ENCODE measurements at regions not wholly inside any gene's neighbourhood (a gene's known extent, or its start where the extent isn't known, plus 50 kb on each side); places are given as distances from the start of the nearest gene placed in this dataset.
A peak's percentile ranks its signal among the peaks of the same experiment; 100 is the strongest.

DNA sequence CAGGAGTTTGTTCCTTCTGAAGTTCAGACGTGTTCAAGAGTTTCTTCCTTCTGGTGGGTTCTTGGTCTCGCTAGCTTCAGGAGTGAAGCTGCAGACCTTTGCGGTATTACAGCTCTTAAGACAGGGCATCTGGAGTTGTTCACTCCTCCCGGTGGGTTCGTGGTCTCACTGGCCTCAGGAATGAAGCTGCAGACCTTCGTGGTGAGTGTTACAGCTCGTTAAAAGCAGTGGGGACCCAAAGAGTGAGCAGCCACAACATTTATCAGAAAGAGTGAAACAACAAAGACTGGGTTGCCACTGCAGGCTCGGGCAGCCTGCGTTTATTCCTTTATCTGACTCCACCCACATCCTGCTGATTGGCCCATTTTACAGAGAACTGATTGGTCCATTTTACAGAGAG is 373.1 kb downstream of the ETS1 start:
- no peak overlapping the region for H3K27ac ChIP-seq
- TF ChIP-seq, protein P1, sequence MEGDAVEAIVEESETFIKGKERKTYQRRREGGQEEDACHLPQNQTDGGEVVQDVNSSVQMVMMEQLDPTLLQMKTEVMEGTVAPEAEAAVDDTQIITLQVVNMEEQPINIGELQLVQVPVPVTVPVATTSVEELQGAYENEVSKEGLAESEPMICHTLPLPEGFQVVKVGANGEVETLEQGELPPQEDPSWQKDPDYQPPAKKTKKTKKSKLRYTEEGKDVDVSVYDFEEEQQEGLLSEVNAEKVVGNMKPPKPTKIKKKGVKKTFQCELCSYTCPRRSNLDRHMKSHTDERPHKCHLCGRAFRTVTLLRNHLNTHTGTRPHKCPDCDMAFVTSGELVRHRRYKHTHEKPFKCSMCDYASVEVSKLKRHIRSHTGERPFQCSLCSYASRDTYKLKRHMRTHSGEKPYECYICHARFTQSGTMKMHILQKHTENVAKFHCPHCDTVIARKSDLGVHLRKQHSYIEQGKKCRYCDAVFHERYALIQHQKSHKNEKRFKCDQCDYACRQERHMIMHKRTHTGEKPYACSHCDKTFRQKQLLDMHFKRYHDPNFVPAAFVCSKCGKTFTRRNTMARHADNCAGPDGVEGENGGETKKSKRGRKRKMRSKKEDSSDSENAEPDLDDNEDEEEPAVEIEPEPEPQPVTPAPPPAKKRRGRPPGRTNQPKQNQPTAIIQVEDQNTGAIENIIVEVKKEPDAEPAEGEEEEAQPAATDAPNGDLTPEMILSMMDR (IDR thresholded peaks at IDR 0.05) = no peak

DNA sequence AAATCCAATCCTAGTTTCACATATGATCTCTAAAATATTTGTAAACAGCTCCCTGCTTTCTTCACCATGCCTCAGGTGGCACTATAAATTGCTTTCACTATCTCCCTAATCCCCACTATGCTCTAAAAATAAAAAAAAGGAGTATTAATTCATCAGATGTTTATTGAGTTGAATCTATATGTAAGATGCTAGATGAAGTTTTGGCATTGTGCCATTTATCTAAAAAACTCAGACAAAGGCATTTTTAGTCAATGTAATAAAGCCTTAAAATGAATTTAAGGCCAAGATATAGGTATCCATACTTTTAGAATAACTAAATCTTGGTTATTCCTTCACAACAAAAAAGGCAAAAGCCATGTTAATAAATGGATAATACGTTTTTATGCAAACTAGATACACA is 373.9 kb downstream of the ETS1 start:
- no peaks in the 10 kb centered on the region for H3K9me3 ChIP-seq
- H3K27me3 ChIP-seq (ENCODE audit: low read depth) = no peaks in the 10 kb centered on the region
- H3K4me1 ChIP-seq = peaks cover 7% of the 10 kb centered on the region
- ATAC-seq (no peak), DNase-seq (no peak)
- TF ChIP-seq, protein P1 (IDR thresholded peaks at IDR 0.05) = no peak
- no peak overlapping the region for H3K4me3 ChIP-seq
- intact Hi-C loops (cut with DNase I) = no loop called here
- no peak overlapping the region for H3K27ac ChIP-seq
- no peaks in the 10 kb centered on the region for H3K36me3 ChIP-seq

More for the DNA sequence above, 373.1 kb downstream of the ETS1 start:
- Histone ChIP-seq H3K36me3 (no peaks in the 10 kb centered on the region), H3K4me1 (no peaks in the 10 kb centered on the region), H3K9me3 (no peaks in the 10 kb centered on the region), H3K4me3 (no peak overlapping the region), H3K27me3 (ENCODE audit: low read depth) (no peaks in the 10 kb centered on the region)
- intact Hi-C loops (cut with DNase I) = no loop called here
- ATAC-seq (no peak), DNase-seq (no peak)

DNA sequence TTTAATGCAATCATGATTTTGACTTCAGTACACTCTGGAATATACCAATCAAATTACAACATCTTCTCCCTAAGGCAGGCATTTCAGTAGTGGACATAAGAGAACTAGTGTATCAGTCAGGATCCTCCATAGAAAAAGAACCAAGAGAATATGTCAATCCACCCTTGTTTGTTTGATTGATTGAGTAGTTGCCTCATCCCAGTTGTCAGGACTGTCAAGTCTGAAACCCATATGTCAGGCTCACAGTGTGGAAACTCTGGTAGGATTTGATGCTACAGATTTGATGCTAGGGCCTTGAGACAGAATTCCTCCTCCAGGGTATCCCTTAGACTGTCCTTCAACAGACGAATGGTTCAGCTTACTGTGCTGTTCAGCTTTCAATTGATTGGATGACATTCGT is 375.0 kb downstream of the ETS1 start:
- TF ChIP-seq, protein P1 (IDR thresholded peaks at IDR 0.05) = no peak

DNA sequence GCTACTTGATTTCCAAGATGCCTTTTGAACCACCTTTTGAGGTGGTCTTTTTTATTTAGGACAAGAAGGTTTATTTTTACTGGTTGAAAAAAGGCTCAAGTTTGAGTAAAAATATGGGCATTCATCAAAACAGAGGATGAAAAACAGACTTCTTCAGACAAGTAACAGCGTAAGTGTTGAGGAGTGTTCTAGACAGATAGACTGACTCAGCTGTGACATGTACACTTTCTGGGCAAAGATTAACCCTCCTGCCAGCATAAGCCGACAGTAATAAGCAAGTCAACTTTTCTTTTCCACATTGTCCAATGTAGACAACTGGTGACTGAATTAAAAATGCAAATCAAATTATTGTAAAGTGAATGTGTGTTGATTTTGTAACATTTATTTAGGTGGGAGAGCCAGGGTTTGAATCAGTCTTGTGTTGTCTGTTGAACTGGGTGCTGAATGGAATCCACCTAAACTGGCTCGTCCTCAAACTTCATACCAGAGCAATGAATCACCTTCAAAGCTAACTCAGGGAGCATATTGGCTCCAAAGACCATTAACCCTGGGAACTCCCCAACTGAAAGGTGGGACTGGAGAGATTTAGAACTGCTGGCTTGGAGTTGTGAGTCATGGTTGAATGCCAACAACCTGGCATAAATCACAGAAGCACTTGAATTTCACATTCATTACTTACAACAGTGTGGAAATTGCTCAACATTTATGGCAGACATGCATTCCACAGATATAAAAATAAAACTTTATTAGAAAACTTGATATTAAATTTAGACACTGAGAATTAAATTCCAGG is 377.0 kb downstream of the ETS1 start:
- intact Hi-C loops (cut with DNase I) = no loop called here
- no peak overlapping the region for H3K27ac ChIP-seq
- DNase-seq (no peak), ATAC-seq (peak; percentile 79 to 87)
- no peaks in the 10 kb centered on the region for H3K9me3 ChIP-seq
- no peaks in the 10 kb centered on the region for H3K27me3 ChIP-seq (ENCODE audit: low read depth)
- TF ChIP-seq, protein P1 (IDR thresholded peaks at IDR 0.05) = no peak
- no peaks in the 10 kb centered on the region for H3K36me3 ChIP-seq
- peaks cover 16% of the 10 kb centered on the region for H3K4me1 ChIP-seq
- no peak overlapping the region for H3K4me3 ChIP-seq

More for the DNA sequence above, 375.0 kb downstream of the ETS1 start:
- Histone ChIP-seq H3K4me3 (no peak overlapping the region), H3K27me3 (ENCODE audit: low read depth) (no peaks in the 10 kb centered on the region), H3K4me1 (peaks cover 16% of the 10 kb centered on the region), H3K36me3 (no peaks in the 10 kb centered on the region), H3K27ac (no peak overlapping the region), H3K9me3 (no peaks in the 10 kb centered on the region)
- intact Hi-C loops (cut with DNase I) = no loop called here
- ATAC-seq (no peak), DNase-seq (no peak)

DNA sequence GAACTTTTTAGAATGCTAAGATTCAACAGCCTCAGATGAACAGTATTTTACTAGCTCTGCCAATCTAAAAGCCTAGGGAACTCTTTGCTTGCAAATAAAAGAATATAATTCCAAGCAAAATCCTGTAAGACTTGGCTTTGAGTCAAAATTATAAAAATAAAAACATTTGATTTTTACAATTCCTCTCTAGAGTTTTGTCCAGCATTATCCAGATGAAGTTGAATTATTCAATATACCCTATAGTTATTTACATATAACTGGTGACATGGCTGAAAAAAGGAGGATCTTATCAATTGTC is 378.3 kb downstream of the ETS1 start:
- DNase-seq (no peak), ATAC-seq (no peak)
- no peaks in the 10 kb centered on the region for H3K9me3 ChIP-seq
- intact Hi-C loops (cut with DNase I) = no loop called here
- no peak overlapping the region for H3K4me3 ChIP-seq
- H3K4me1 ChIP-seq = peaks cover 16% of the 10 kb centered on the region
- H3K36me3 ChIP-seq = no peaks in the 10 kb centered on the region
- no peak overlapping the region for H3K27ac ChIP-seq
- no peaks in the 10 kb centered on the region for H3K27me3 ChIP-seq (ENCODE audit: low read depth)
- TF ChIP-seq, protein P1 (IDR thresholded peaks at IDR 0.05) = no peak

Measured in lower lobe of right lung (tissue), 2 donors.